Left ventricle myocardium inferior (tissue), 1 donor: ENCODE measurements at regions not wholly inside any gene's neighbourhood (a gene's known extent, or its start where the extent isn't known, plus 50 kb on each side); places are given as distances from the start of the nearest gene placed in this dataset.

Experiments
- DNase-seq: peaks from one replicate; pipeline ENCODE4 v3.0.0-alpha.2; 2020
- H3K27ac ChIP-seq: fragments of 200-600 bp; replicated peaks from 2 replicates; pipeline ENCODE4 v1.8.0; 2021
- H3K27me3 ChIP-seq: fragments of 200-600 bp; 2 replicates; pipeline ENCODE4 v1.8.0; 2021; ENCODE audit warnings: low read depth
- H3K36me3 ChIP-seq: fragments of 200-600 bp; 2 replicates; pipeline ENCODE4 v1.8.0; 2021
- H3K4me1 ChIP-seq: fragments of 200-600 bp; 2 replicates; pipeline ENCODE4 v1.8.0; 2021
- H3K4me3 ChIP-seq: fragments of 200-600 bp; 2 replicates; pipeline ENCODE4 v1.8.0; 2021; ENCODE audit warnings: mild to moderate bottlenecking, moderate library complexity
- H3K9me3 ChIP-seq: fragments of 200-600 bp; replicated peaks from 2 replicates; pipeline ENCODE4 v1.8.0; 2021
- intact Hi-C: fragments of 100-400 bp; cut with micrococcal nuclease; formaldehyde crosslinking; loops from one replicate; pipeline ENCODE4 v1.11.0; 2022
- TF ChIP-seq, protein P1 (sequence below): fragments of 200-600 bp; IDR thresholded peaks from 2 replicates; pipeline ENCODE4 v1.8.0; 2021; ENCODE audit warnings: antibody characterized with exemption, mild to moderate bottlenecking, borderline replicate concordance
- donor health status: DM: no; HTN: yes; CAD: no; lungs with severe emphysema.

DNA sequence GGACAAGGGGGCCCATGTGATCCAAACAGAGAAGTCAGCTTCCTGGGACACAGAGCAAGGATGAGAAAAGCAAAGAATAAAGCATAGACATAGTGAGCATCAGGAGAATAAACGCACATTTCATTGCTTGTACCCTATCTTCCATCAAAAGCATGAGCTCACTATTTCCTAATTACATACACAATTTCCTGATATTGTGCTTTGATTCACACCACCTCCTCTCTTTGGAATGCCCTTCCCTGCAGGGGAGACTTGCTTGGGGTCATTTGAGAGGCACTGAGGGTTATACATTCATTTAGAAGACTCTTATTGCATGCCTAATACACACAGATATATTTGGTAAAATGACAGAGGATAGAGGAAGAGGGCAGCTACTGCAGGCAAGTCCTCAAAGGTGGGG is 185.4 kb downstream of the SEC16B start:
- Histone ChIP-seq H3K27me3 (peaks cover 94% of the 10 kb centered on the region), H3K36me3 (no peaks in the 10 kb centered on the region), H3K4me1 (no peaks in the 10 kb centered on the region), H3K4me3 (no peak overlapping the region), H3K27ac (no peak overlapping the region), H3K9me3 (no peaks in the 10 kb centered on the region)
- intact Hi-C loops: no loop called here
- DNase-seq: no peak
- TF ChIP-seq, protein P1, sequence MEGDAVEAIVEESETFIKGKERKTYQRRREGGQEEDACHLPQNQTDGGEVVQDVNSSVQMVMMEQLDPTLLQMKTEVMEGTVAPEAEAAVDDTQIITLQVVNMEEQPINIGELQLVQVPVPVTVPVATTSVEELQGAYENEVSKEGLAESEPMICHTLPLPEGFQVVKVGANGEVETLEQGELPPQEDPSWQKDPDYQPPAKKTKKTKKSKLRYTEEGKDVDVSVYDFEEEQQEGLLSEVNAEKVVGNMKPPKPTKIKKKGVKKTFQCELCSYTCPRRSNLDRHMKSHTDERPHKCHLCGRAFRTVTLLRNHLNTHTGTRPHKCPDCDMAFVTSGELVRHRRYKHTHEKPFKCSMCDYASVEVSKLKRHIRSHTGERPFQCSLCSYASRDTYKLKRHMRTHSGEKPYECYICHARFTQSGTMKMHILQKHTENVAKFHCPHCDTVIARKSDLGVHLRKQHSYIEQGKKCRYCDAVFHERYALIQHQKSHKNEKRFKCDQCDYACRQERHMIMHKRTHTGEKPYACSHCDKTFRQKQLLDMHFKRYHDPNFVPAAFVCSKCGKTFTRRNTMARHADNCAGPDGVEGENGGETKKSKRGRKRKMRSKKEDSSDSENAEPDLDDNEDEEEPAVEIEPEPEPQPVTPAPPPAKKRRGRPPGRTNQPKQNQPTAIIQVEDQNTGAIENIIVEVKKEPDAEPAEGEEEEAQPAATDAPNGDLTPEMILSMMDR: no peak

GRCh38 chr1:177783051-177783450 is 186.8 kb downstream of the SEC16B start:
- H3K9me3 ChIP-seq: no peaks in the 10 kb centered on the region
- no peaks in the 10 kb centered on the region for H3K36me3 ChIP-seq
- TF ChIP-seq, protein P1: no peak
- H3K27ac ChIP-seq: no peak overlapping the region
- H3K4me3 ChIP-seq: no peak overlapping the region
- intact Hi-C loops: no loop called here
- DNase-seq: no peak
- H3K27me3 ChIP-seq: peaks cover 95% of the 10 kb centered on the region
- H3K4me1 ChIP-seq: no peaks in the 10 kb centered on the region

GRCh38 chr1:177780096-177780700 is 189.7 kb downstream of the SEC16B start:
- TF ChIP-seq, protein P1: peak; percentile 59
- Histone ChIP-seq H3K36me3 (no peaks in the 10 kb centered on the region), H3K4me1 (no peaks in the 10 kb centered on the region), H3K9me3 (peaks cover 2% of the 10 kb centered on the region), H3K27ac (no peak overlapping the region), H3K27me3 (peaks cover 95% of the 10 kb centered on the region), H3K4me3 (no peak overlapping the region)
- intact Hi-C loops: no loop called here
- DNase-seq: no peak

- intact Hi-C loops: no loop called here
- H3K27ac ChIP-seq: no peak overlapping the region
- peaks cover 10% of the 10 kb centered on the region for H3K9me3 ChIP-seq
- no peak for DNase-seq
- no peak overlapping the region for H3K4me3 ChIP-seq
- no peaks in the 10 kb centered on the region for H3K36me3 ChIP-seq
- TF ChIP-seq, protein P1: no peak
- H3K4me1 ChIP-seq: no peaks in the 10 kb centered on the region
- peaks cover 87% of the 10 kb centered on the region for H3K27me3 ChIP-seq
Measured at GRCh38 chr1:177779166-177779965, 190.5 kb downstream of the SEC16B start.

DNA sequence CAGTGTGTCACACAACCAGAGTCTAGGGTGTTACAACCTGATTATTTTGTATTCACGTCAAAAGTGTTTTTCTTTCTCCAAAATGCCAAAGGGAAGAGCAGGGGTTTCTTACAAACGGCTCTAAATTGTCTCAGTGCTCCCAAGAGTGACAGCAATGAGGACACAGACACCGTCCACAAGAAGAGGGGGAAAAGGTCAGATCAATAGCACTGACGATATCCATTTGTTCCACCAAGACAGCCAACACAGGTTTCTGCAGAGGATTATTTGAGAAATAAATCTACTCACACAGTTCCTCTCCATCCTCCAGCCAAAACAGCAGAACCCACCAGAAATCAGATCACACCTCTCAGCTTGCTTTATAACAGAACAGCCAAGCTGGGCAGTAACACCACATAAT is 193.9 kb downstream of the SEC16B start:
- Histone ChIP-seq H3K27ac (no peak overlapping the region), H3K9me3 (peaks cover 33% of the 10 kb centered on the region), H3K27me3 (peaks cover 55% of the 10 kb centered on the region), H3K36me3 (no peaks in the 10 kb centered on the region), H3K4me3 (no peak overlapping the region), H3K4me1 (no peaks in the 10 kb centered on the region)
- TF ChIP-seq, protein P1: no peak
- intact Hi-C loops: no loop called here
- DNase-seq: no peak
